GM12878 (cell line): ENCODE measurements at regions not wholly inside any gene's neighbourhood (a gene's known extent, or its start where the extent isn't known, plus 50 kb on each side); places are given as distances from the start of the nearest gene placed in this dataset.

Source experiments
- ATAC-seq: fragments of 200-7000 bp; cut with Tn5 transposase; 3 replicates; pipeline ENCODE4 v1.9.1; 2020; ENCODE audit warnings: mild to moderate bottlenecking, moderate library complexity
- BruUV-seq: library from RNA; stranded (reverse); fragments of 400-500 nt; replicated peaks from 2 replicates; lab custom pipeline; 2021; lab: Mats Ljungman, UMichigan
- CTCF ChIA-PET: fragments of 300-600 bp; sonication (Branson Sonifier 250); formaldehyde crosslinking; extraction: SDS; loops from one replicate; lab custom pipeline; 2021; ENCODE audit warnings: inconsistent platforms; lab: Yijun Ruan, JAX
- POLR2A ChIA-PET: fragments of 350-600 bp; formaldehyde crosslinking; extraction: SDS; loops from one replicate; lab custom pipeline; 2021; ENCODE audit warnings: inconsistent platforms; lab: Charles Lee
- RAD21 ChIA-PET: fragments of 300-600 bp; sonication (Branson Sonifier 250); formaldehyde crosslinking; loops from one replicate; lab custom pipeline; 2023; ENCODE audit warnings: antibody characterized with exemption; ENCODE audit not compliant: unreplicated experiment; lab: Charles Lee
- SMC1A ChIA-PET: fragments of 300-600 bp; sonication (Branson Sonifier 250); formaldehyde crosslinking; loops from one replicate; lab custom pipeline; 2023; ENCODE audit not compliant: unreplicated experiment, uncharacterized antibody; lab: Charles Lee
- DNase-seq: peaks from one replicate; pipeline ENCODE4 v3.0.0-alpha.2; 2011; ENCODE audit warnings: low read depth, low spot score
- FAIRE-seq: peaks from 3 replicates; lab custom pipeline; 2011; peaks lifted over from hg19 to GRCh38; lab: Jason Lieb, UNC
- H2AFZ ChIP-seq: 2 replicates; pipeline ENCODE4 v1.6.0; 2011; ENCODE audit warnings: low read depth, low read length, control low read depth; ENCODE audit not compliant: control insufficient read depth
- H3K27ac ChIP-seq: 2 replicates; pipeline ENCODE4 v1.5.1; 2011; ENCODE audit warnings: control low read depth; ENCODE audit not compliant: control insufficient read depth, insufficient read depth
- H3K27me3 ChIP-seq, 2 experiments: replicated peaks in 1 of 2; 2 replicates each; pipeline versions ENCODE4 v1.6.0 to v1.6.1; 2011; ENCODE audit warnings: low read length in 1 of 2; ENCODE audit not compliant: control insufficient read depth in 2 of 2, insufficient read depth in 2 of 2
- H3K36me3 ChIP-seq, 2 experiments: 2 replicates each; pipeline ENCODE4 v1.5.1; 2011; ENCODE audit warnings: low read length in 1 of 2; ENCODE audit not compliant: control insufficient read depth in 2 of 2, insufficient read depth in 2 of 2
- H3K4me1 ChIP-seq: 2 replicates; pipeline ENCODE4 v1.6.1; 2011; ENCODE audit warnings: mild to moderate bottlenecking, low read length, moderate library complexity, mixed read lengths; ENCODE audit not compliant: control insufficient read depth, insufficient read depth
- H3K4me2 ChIP-seq: 2 replicates; pipeline ENCODE4 v1.6.0; 2011; ENCODE audit warnings: control low read depth; ENCODE audit not compliant: control insufficient read depth, insufficient read depth
- H3K4me3 ChIP-seq: fragments of 200-600 bp; sonication (generic); 2 replicates; pipeline ENCODE4 v1.5.1; 2016
- H3K79me2 ChIP-seq: 2 replicates; pipeline ENCODE4 v1.6.0; 2011; ENCODE audit warnings: low read length; ENCODE audit not compliant: control insufficient read depth, insufficient read depth
- H3K9ac ChIP-seq: 2 replicates; pipeline ENCODE4 v1.8.0; 2011; ENCODE audit warnings: low read length, control low read depth, mixed read lengths; ENCODE audit not compliant: control insufficient read depth, insufficient read depth
- H3K9me3 ChIP-seq: replicated peaks from 3 replicates; pipeline ENCODE4 v1.5.1; 2011; ENCODE audit warnings: mild to moderate bottlenecking, low read length; ENCODE audit not compliant: control insufficient read depth, insufficient read depth
- H4K20me1 ChIP-seq: 2 replicates; pipeline ENCODE4 v1.6.0; 2011; ENCODE audit not compliant: control insufficient read depth, insufficient read depth
- HSF1 ChIP-seq: fragments of 150-350 bp; IDR thresholded peaks from 2 replicates; pipeline ENCODE4 v1.6.1; 2014; ENCODE audit warnings: mild to moderate bottlenecking, low read depth, low read length
- IKZF2 ChIP-seq, 2 experiments: fragments of 450-650 bp; IDR thresholded peaks; 2 replicates each; pipeline ENCODE4 v1.6.1; 2017; ENCODE audit warnings: mild to moderate bottlenecking in 2 of 2, moderate library complexity in 2 of 2
- MLLT1 ChIP-seq: fragments of 450-650 bp; IDR thresholded peaks from 2 replicates; pipeline ENCODE4 v1.6.1; 2016; ENCODE audit warnings: mild to moderate bottlenecking
- NFYA ChIP-seq: IDR thresholded peaks from 2 replicates; pipeline ENCODE4 v1.6.1; 2011; ENCODE audit warnings: low read depth, mild to moderate bottlenecking, low read length, improper control_type of control experiment, borderline replicate concordance
- NR2F1 ChIP-seq: fragments of 450-650 bp; conservative IDR thresholded peaks from 2 replicates; pipeline ENCODE4 v1.6.1; 2017; ENCODE audit warnings: mild to moderate bottlenecking
- POLR2AphosphoS2 ChIP-seq: IDR thresholded peaks from 2 replicates; pipeline ENCODE4 v1.6.1; 2011; ENCODE audit warnings: low read depth, mild to moderate bottlenecking, low read length, improper control_type of control experiment, moderate library complexity
- SIN3A ChIP-seq: IDR thresholded peaks from 2 replicates; pipeline ENCODE4 v1.6.1; 2012; ENCODE audit warnings: low read depth, low read length, improper control_type of control experiment
- SRF ChIP-seq, 2 experiments: IDR thresholded peaks; 2 replicates each; pipeline ENCODE4 v1.6.1; 2011; ENCODE audit warnings: low read depth in 2 of 2, low read length in 2 of 2, mild to moderate bottlenecking in 1 of 2, moderate library complexity in 1 of 2
- ZBED1 ChIP-seq: IDR thresholded peaks from 2 replicates; pipeline ENCODE4 v1.6.1; 2016; ENCODE audit warnings: borderline replicate concordance
- ZNF592 ChIP-seq: fragments of 450-650 bp; IDR thresholded peaks from 2 replicates; pipeline ENCODE4 v1.6.1; 2017; ENCODE audit warnings: mild to moderate bottlenecking, moderate library complexity
- WGBS: methylation state at CpG from one replicate; pipeline ENCODE4 v1.1.6; 2016; ENCODE audit warnings: low lambda C conversion rate; ENCODE audit not compliant: insufficient replicate concordance, insufficient coverage; ENCODE audit errors: missing lambda C conversion rate; 5-methylcytosine and 5-hydroxymethylcytosine counted together
- in situ Hi-C: fragments of 300-500 bp; cut with MboI; formaldehyde crosslinking; loops from 9 replicates; pipeline ENCODE4 v1.14.3; 2018; ENCODE audit warnings: mixed read lengths
- intact Hi-C: fragments of 100-400 bp; cut with micrococcal nuclease; formaldehyde crosslinking; loops from one replicate; pipeline ENCODE4 v1.14.2; 2022; ENCODE audit not compliant: unreplicated experiment

GRCh38 chr11:133719532-133720235 is 125.6 kb downstream of the SPATA19 start:
- Histone ChIP-seq H2AFZ (no peak overlapping the region), H3K4me1 (no peaks in the 10 kb centered on the region), H3K9me3 (no peaks in the 10 kb centered on the region), H3K9ac (no peak overlapping the region), H3K4me3 (no peak overlapping the region), H3K27me3 (peaks cover 3% of the 10 kb centered on the region in 2 experiments; a peak in 2 of 4 replicates), H3K79me2 (no peaks in the 10 kb centered on the region), H4K20me1 (no peaks in the 10 kb centered on the region), H3K36me3 (no peaks in the 10 kb centered on the region), H3K4me2 (no peak overlapping the region), H3K27ac (no peak overlapping the region)
- ChIA-PET POLR2A (no interaction called here), RAD21 (no interaction called here), CTCF (no interaction called here), SMC1A (interaction anchor here (1.2 kb wide), 1 partner anchor 22 kb away, joined by 4 read pairs; no protein-coding TSS in a partner anchor)
- BruUV-seq = no TSS peak
- no peak for FAIRE-seq
- 14% methylated on average over 17 of the region's 17 CpGs for WGBS
- TF ChIP-seq NR2F1 = no peak
- no peak for TF ChIP-seq POLR2AphosphoS2
- TF ChIP-seq SIN3A = no peak
- no peak for TF ChIP-seq SRF (IDR thresholded peaks at IDR 0.05; ENCODE audit: low read depth in 2 of 2, low read length in 2 of 2)
- no peak for TF ChIP-seq ZBED1
- no peak for TF ChIP-seq NFYA
- TF ChIP-seq IKZF2 (IDR thresholded peaks at IDR 0.05) = no peak
- in situ Hi-C loops = no loop called here
- intact Hi-C loops = no loop called here
- no peak for ATAC-seq
- DNase-seq = no peak

- 17% methylated on average over 5 of the region's 5 CpGs for WGBS
- no peaks in the 10 kb centered on the region for H3K9me3 ChIP-seq
- H3K4me1 ChIP-seq = no peaks in the 10 kb centered on the region
- intact Hi-C loops = no loop called here
- H3K9ac ChIP-seq = no peak overlapping the region
- ChIA-PET SMC1A (no interaction called here), POLR2A (no interaction called here), RAD21 (no interaction called here), CTCF (interaction anchor here (1.0 kb wide), 1 partner anchor 116 kb away, joined by 3 read pairs; no protein-coding TSS in a partner anchor)
- H3K4me3 ChIP-seq = no peak overlapping the region
- H4K20me1 ChIP-seq = no peaks in the 10 kb centered on the region
- no peaks in the 10 kb centered on the region for H3K79me2 ChIP-seq
- ATAC-seq (no peak), FAIRE-seq (no peak), DNase-seq (no peak)
- H3K4me2 ChIP-seq = no peak overlapping the region
- H3K27ac ChIP-seq = no peak overlapping the region
- H2AFZ ChIP-seq = no peak overlapping the region
- BruUV-seq = no TSS peak
- H3K36me3 ChIP-seq = no peaks in the 10 kb centered on the region
- peaks cover 3 to 4% of the 10 kb centered on the region in 2 experiments; a peak in 2 of 4 replicates for H3K27me3 ChIP-seq
- in situ Hi-C loops = no loop called here
- TF ChIP-seq HSF1 (no peak), MLLT1 (no peak), ZNF592 (no peak)
These were observed 126.5 kb downstream of the SPATA19 start for GRCh38 chr11:133718831-133719230.
